GM10266 (cell line): ENCODE measurements at regions not wholly inside any gene's neighbourhood (a gene's known extent, or its start where the extent isn't known, plus 50 kb on each side); places are given as distances from the start of the nearest gene placed in this dataset.

Experiments used
- DNase-seq: peaks from one replicate; pipeline ENCODE4 v3.0.0; 2012; ENCODE audit errors: extremely low spot score
- TF ChIP-seq, protein P1 (sequence below): IDR thresholded peaks from 2 replicates; pipeline ENCODE4 v1.5.1; 2012; ENCODE audit warnings: mild to moderate bottlenecking, low read depth; ENCODE audit not compliant: control insufficient read depth, insufficient read depth; ENCODE audit errors: missing control alignments

DNA sequence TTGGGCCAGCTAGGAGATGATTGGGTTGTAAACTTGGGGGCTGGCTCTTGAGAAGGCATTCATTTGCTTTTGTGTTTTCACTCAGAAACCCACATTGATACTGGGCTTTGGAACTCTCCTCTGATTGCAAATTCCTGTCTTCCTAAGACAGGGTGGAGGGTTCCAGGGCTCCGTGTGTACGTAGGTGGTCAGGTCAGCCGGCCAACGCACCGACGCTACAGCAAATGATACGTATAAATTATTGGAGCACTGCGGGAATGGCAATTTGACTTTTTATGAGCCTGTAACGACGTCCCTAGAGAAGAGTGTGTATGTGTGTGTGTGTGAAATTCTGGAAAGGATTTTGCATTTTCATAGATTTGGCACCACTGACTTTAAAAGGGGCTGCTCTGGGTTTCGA, 236.9 kb downstream of the SHOX start:
- TF ChIP-seq, protein P1, sequence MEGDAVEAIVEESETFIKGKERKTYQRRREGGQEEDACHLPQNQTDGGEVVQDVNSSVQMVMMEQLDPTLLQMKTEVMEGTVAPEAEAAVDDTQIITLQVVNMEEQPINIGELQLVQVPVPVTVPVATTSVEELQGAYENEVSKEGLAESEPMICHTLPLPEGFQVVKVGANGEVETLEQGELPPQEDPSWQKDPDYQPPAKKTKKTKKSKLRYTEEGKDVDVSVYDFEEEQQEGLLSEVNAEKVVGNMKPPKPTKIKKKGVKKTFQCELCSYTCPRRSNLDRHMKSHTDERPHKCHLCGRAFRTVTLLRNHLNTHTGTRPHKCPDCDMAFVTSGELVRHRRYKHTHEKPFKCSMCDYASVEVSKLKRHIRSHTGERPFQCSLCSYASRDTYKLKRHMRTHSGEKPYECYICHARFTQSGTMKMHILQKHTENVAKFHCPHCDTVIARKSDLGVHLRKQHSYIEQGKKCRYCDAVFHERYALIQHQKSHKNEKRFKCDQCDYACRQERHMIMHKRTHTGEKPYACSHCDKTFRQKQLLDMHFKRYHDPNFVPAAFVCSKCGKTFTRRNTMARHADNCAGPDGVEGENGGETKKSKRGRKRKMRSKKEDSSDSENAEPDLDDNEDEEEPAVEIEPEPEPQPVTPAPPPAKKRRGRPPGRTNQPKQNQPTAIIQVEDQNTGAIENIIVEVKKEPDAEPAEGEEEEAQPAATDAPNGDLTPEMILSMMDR, result no peak
- no peak for DNase-seq

DNA sequence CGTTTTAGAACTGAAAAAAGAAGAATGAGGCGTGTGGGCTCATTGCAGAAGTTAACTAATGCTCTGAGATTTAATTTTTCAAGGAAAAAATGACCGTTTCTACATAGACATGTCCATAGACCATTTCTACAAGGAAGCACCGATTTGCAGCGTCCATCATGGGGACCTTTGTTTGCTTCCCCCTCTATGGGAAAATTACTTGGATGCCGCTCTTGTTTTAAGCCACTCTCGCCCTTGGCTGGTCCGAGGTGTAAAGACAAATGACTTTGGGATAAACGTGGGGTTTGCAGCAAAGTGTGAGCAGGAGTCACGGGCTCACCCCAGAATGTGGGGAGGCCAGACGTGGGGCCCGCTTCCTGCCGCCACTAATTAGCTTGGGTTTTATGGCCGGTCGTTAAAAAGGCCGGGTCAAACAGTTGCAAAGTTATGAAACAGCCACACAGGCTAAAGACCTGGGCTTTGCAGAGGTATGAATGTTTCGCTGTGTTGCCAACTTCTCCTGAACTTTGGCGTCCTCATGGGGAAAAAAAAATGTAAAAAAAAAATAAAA, 235.9 kb downstream of the SHOX start:
- DNase-seq, result no peak
- TF ChIP-seq, protein P1, result no peak

- TF ChIP-seq, protein P1, result no peak
- DNase-seq, result no peak
Observed at GRCh38 chrX:865422-865821, 234.8 kb downstream of the SHOX start.

GRCh38 chrX:861921-862320, 231.3 kb downstream of the SHOX start:
- TF ChIP-seq, protein P1, result no peak
- no peak for DNase-seq

DNA sequence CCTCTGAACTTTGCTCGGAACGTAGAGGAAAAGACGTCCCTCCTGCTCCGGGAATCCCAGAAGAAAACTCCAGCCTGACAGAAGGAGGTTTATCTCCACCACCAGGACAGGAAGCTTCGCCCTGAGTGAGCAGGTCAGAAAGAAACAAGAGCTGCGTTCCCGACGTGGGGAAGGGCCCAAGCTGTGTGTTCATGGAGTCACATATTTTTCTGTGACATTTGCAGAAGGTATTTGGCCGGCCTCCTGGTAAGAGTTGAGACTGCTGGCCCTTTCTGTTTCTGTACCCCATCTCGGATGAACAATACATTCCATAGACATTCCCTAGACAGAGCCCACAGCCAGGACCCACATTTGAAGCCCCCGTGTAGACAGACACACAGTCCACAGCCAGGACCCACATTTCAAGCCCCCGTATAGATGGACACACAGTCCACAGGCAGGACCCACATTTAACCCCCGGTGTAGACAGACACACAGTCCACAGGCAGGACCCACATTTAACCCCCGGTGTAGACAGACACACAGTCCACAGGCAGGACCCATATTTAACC, 230.8 kb downstream of the SHOX start:
- no peak for DNase-seq
- TF ChIP-seq, protein P1, result no peak

DNA sequence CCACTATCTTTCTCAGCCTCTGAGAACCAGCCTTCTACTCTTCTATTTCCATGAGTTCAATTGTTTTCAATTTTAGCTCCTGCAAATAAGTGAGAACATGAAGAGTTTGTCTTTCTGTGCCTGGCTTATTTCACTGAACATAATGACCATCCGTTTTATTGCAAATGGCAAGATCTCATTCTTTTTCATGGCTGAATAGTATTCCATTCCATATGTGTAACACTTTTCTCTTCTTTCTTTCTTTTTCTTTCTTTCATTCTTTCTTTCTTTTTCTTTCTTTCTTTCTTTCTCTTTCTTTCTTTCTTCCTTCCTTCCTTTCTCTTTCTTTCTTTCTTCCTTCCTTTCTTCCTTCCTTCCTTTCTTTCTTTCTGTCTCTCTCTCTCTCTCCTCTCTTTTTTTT, 228.7 kb downstream of the SHOX start:
- TF ChIP-seq, protein P1, result no peak
- no peak for DNase-seq

DNA sequence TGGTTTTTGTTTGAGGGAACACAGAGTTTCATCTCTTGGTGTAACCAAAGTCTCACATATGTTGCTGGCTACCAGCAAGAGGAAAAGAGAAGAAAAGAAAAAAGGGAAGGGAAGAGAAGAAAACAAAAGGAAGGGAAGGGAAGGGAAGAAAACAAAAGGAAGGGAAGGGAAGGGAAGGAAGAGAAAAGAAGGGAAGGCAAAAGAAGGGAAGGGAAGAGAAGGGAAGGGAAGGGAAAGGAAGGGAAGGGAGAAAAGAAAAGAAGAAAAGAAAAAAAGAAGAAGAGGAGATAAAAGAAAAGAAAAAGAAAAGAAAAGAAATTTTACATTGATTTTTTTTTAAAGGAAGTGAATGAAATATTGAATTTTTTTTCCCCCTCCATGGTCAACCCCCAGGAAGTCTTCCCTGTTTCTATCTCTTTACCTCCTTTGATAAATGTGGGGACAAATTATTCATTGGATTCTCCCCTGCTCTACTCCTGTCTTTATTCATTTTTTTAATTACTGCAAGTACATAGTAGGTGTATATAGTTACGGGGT, 228.0 kb downstream of the SHOX start:
- TF ChIP-seq, protein P1, result no peak
- DNase-seq, result no peak
